Ascending aorta (tissue), 2 donors: ENCODE measurements at regions not wholly inside any gene's neighbourhood (a gene's known extent, or its start where the extent isn't known, plus 50 kb on each side); places are given as distances from the start of the nearest gene placed in this dataset.

Experiments
- DNase-seq, 2 donors: peaks; one replicate each; pipeline ENCODE4 v3.0.0-alpha.2; 2019; ENCODE audit warnings: low spot score in 2 of 2
- H3K27ac ChIP-seq, 2 donors: fragments of 200-600 bp; sonication (generic); one replicate each; pipeline ENCODE4 v1.5.1; 2016 to 2017; ENCODE audit warnings: mild to moderate bottlenecking in 1 of 2
- H3K27me3 ChIP-seq: fragments of 200-600 bp; sonication (generic); one replicate; pipeline ENCODE4 v1.5.1; 2017
- H3K36me3 ChIP-seq, 2 donors: fragments of 200-600 bp; sonication (generic); one replicate each; pipeline ENCODE4 v1.5.1; 2016
- H3K4me1 ChIP-seq, 2 donors: fragments of 200-600 bp; sonication (generic); one replicate each; pipeline ENCODE4 v1.5.1; 2016 to 2017; ENCODE audit warnings: mild to moderate bottlenecking in 1 of 2
- H3K4me3 ChIP-seq, 2 donors: fragments of 200-600 bp; sonication (generic); one replicate each; pipeline ENCODE4 v1.5.1; 2016 to 2017; ENCODE audit warnings: mild to moderate bottlenecking in 1 of 2
- H3K9me3 ChIP-seq, 2 donors: fragments of 200-600 bp; sonication (generic); one replicate each; pipeline ENCODE4 v1.5.1; 2016
- intact Hi-C: fragments of 100-400 bp; cut with DNase I; formaldehyde crosslinking; loops from one replicate; pipeline ENCODE4 v1.15.1; 2023
- TF ChIP-seq, protein P1 (sequence below), 3 experiments: fragments of 200-600 bp in 2 of 3; fragments of 450-650 bp in 1 of 3; sonication (generic) in 2 of 3; IDR thresholded peaks; one replicate each; pipeline ENCODE4 v1.5.1; 2016 to 2019; ENCODE audit warnings: antibody characterized with exemption in 3 of 3, mild to moderate bottlenecking in 1 of 3, moderate library complexity in 1 of 3

DNA sequence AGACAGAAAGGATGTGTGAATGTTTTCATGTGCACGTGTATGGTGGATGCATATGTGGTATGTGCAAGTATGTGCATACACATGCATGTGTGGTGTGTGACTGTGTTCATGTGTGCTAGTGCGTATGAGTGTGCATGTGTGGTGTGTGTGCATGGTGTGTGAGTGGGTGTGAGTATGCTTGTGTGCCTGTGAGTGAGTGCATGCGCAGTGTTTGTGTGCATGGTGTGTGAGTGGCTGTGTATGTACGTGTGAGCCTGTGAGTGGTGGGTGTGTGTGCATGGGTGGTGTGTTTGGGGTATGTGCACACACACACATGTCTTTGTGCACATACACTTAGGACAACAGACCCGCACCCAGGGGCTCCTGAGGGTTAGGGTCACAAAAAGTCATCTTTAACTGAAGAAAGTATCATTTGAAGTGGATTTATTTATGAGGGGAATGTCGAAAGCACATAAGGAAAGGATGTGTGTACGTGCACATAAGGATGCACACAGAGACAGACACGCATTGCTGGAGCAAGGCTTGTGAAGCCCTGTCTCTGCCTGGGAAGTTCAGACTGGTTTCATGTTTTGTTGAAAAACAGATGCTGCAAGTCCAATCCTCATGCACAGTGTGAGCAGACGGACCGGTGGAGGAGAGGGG is 237.0 kb downstream of the SYK start:
- Histone ChIP-seq H3K27me3 (no peaks in the 10 kb centered on the region), H3K4me1 (peaks cover 10 to 18% of the 10 kb centered on the region in 2 donors), H3K4me3 (no peak overlapping the region), H3K36me3 (no peaks in the 10 kb centered on the region), H3K27ac (peak overlapping the region in 1 of 2 donors; percentile 59), H3K9me3 (no peaks in the 10 kb centered on the region)
- TF ChIP-seq, protein P1, sequence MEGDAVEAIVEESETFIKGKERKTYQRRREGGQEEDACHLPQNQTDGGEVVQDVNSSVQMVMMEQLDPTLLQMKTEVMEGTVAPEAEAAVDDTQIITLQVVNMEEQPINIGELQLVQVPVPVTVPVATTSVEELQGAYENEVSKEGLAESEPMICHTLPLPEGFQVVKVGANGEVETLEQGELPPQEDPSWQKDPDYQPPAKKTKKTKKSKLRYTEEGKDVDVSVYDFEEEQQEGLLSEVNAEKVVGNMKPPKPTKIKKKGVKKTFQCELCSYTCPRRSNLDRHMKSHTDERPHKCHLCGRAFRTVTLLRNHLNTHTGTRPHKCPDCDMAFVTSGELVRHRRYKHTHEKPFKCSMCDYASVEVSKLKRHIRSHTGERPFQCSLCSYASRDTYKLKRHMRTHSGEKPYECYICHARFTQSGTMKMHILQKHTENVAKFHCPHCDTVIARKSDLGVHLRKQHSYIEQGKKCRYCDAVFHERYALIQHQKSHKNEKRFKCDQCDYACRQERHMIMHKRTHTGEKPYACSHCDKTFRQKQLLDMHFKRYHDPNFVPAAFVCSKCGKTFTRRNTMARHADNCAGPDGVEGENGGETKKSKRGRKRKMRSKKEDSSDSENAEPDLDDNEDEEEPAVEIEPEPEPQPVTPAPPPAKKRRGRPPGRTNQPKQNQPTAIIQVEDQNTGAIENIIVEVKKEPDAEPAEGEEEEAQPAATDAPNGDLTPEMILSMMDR (IDR thresholded peaks at IDR 0.05): no peak
- intact Hi-C loops: loop anchor here (5.0 kb wide), 1 partner anchor 154 kb away; no protein-coding TSS in a partner anchor
- DNase-seq: no peak

DNA sequence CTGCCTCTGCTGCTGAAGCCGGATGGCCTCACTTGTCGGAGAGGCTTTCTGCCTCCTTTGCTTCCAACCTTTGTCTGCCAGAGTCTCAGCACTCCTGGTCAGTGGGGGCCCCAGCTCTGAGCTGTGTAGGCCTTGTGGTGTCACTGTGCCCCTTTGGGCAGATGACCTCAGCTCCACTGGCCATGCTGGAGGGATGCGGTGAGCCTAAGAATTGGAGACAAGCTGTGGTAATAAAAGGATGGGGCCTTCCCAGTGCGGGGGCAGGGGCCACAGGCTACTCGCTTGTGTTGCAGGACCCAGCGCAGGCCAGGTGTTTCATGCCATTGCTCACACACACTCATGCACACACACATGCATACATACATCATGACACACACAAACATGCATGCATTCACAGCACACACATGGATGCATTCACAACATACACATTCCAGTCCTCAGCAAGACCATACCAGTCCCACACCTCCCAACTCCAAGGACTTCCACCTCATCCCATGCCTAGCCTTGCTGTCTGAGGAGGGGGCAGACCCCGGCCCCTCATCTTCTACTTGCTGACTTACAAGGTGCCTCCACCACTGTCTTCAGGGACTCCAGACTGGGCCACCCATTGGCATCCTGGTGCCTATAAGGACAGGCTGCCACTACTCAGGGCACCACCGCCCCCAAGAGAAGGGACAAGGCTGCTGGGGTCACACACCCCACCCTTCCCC is 237.7 kb downstream of the SYK start:
- no peak for DNase-seq

DNA sequence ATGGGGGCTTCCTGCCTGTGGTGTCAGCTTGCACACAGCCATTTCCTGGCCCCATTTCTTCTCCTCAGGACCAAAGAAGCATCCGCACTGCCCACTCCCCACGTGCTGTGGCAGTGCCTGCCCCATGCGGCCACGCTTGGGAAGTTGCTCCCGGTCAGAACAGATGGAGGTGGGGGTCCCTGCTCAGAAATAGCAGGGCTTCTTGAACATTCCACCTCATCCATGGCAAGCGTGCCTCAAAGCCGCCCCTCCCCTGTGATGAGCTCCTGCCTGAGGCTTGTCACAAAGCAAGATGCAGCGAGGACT is 238.2 kb downstream of the SYK start:
- Histone ChIP-seq H3K36me3 (no peaks in the 10 kb centered on the region), H3K27me3 (no peaks in the 10 kb centered on the region), H3K4me1 (peaks cover 10 to 18% of the 10 kb centered on the region in 2 donors), H3K9me3 (no peaks in the 10 kb centered on the region), H3K4me3 (no peak overlapping the region), H3K27ac (no peak overlapping the region)
- no peak for DNase-seq
- TF ChIP-seq, protein P1 (IDR thresholded peaks at IDR 0.05): no peak
- intact Hi-C loops: loop anchor here (5.0 kb wide), 1 partner anchor 153 kb away; no protein-coding TSS in a partner anchor

More for the DNA sequence above, 237.7 kb downstream of the SYK start:
- no peaks in the 10 kb centered on the region for H3K9me3 ChIP-seq
- no peak overlapping the region for H3K27ac ChIP-seq
- H3K36me3 ChIP-seq: no peaks in the 10 kb centered on the region
- H3K27me3 ChIP-seq: no peaks in the 10 kb centered on the region
- TF ChIP-seq, protein P1 (IDR thresholded peaks at IDR 0.05): no peak
- no peak overlapping the region for H3K4me3 ChIP-seq
- H3K4me1 ChIP-seq: peaks cover 10 to 18% of the 10 kb centered on the region in 2 donors
- intact Hi-C loops: loop anchor here (5.0 kb wide), 1 partner anchor 153 kb away; no protein-coding TSS in a partner anchor

DNA sequence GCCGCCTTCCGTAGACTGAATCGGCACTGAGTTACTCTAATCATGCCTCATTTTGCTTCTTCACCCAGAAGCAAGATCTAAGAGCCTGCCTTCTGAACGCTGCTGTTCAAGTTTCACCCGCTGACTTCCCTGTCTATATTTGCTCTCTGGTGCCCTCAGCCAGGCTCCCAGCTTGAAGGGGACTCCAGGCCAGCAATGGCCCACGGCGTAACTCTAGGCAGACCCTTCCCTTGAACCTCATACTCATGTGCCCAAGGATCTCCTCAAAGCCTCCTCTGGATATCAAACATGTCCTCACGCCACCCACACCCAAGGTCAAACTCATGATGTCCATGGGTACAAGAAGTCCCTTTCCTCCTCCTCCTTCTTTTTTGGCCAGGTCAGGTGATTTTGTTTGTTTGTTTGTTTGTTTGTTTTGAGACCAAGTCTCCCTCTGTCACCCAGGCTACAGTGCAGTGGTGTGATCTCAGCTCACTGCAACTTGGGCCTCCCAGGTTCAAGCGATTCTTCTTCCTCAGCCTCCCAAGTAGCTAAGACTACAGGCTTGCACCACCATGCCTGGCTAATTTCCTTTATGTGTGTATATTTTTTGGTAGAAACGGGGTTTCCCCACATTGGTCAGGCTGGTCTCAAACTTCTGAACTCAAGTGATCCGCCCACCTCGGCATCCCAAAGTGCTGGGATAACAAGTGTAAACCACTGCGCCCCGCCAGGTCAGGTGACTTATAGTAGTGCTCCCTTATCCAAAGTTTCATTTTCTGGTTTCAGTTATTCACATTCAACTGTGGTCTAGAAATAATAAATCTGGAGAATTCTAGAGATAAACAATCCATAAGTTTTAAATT is 239.0 kb downstream of the SYK start:
- intact Hi-C loops: no loop called here
- TF ChIP-seq, protein P1 (IDR thresholded peaks at IDR 0.05): no peak
- Histone ChIP-seq H3K27ac (no peak overlapping the region), H3K27me3 (no peaks in the 10 kb centered on the region), H3K4me3 (no peak overlapping the region), H3K4me1 (peaks cover 10 to 18% of the 10 kb centered on the region in 2 donors), H3K36me3 (no peaks in the 10 kb centered on the region), H3K9me3 (no peaks in the 10 kb centered on the region)
- DNase-seq: no peak

DNA sequence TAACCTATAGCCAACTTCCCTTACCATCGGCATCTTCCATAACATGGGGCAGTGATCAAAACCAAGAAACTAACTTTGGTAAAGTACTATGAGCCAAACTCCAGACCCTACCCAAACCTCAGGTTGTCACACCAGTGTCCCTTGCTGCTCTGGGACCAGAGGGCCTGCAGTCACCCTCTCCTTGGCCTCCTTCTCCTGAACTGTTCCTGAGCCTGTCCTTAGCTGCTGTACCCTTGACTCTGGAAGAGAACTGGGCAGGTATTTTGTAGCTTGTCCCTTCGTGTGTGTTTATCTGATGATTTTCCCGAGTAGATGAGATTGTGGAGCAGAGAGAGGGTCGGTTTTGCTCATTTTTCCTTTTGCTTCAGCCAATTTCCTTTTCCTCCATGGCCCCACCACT is 240.4 kb downstream of the SYK start:
- Histone ChIP-seq H3K27ac (no peak overlapping the region), H3K4me1 (peaks cover 10 to 16% of the 10 kb centered on the region in 2 donors), H3K36me3 (no peaks in the 10 kb centered on the region), H3K9me3 (no peaks in the 10 kb centered on the region), H3K27me3 (no peaks in the 10 kb centered on the region), H3K4me3 (no peak overlapping the region)
- TF ChIP-seq, protein P1 (IDR thresholded peaks at IDR 0.05): no peak
- DNase-seq: no peak
- intact Hi-C loops: no loop called here
